Left ventricle myocardium superior (tissue), 1 donor: ENCODE measurements at regions not wholly inside any gene's neighbourhood (a gene's known extent, or its start where the extent isn't known, plus 50 kb on each side); places are given as distances from the start of the nearest gene placed in this dataset.
"Not testable (repeated sequence)": the region's sequence is repeated elsewhere in the genome, so short reads cannot be mapped to it uniquely, and the experiment has no call there.

ENCODE experiments used
- ATAC-seq: fragments of 200-7000 bp; cut with Tn5 transposase; one replicate; pipeline ENCODE4 v1.9.1; 2020; ENCODE audit warnings: mild to moderate bottlenecking, moderate library complexity
- DNase-seq: peaks from one replicate; pipeline ENCODE4 v3.0.0-alpha.2; 2020
- intact Hi-C: fragments of 100-400 bp; cut with micrococcal nuclease; formaldehyde crosslinking; loops from one replicate; pipeline ENCODE4 v1.11.0; 2022
- donor health status: DM: no; HTN: yes; CAD: no; lungs with severe emphysema.

GRCh38 chr7:26066736-26067135 lies 85.3 kb upstream of the NFE2L3 start:
- ATAC-seq (no peak), DNase-seq (no peak)
- intact Hi-C loops: no loop called here

GRCh38 chr7:26070290-26070689 lies 81.7 kb upstream of the NFE2L3 start:
- ATAC-seq (no peak), DNase-seq (no peak)
- intact Hi-C loops: no loop called here

- ATAC-seq (no peak), DNase-seq (no peak)
- intact Hi-C loops: no loop called here
These were observed 80.2 kb upstream of the NFE2L3 start for GRCh38 chr7:26071622-26072456.

GRCh38 chr7:26073041-26073440 lies 79.0 kb upstream of the NFE2L3 start:
- no peak for ATAC-seq
- intact Hi-C loops: no loop called here
- DNase-seq: no peak

- no peak for ATAC-seq
- no peak for DNase-seq
- intact Hi-C loops: no loop called here
These were observed 77.1 kb upstream of the NFE2L3 start for GRCh38 chr7:26074919-26075318.

GRCh38 chr7:26076691-26077090 lies 75.3 kb upstream of the NFE2L3 start:
- no peak for DNase-seq
- intact Hi-C loops: no loop called here

GRCh38 chr7:26078437-26079336 lies 73.3 kb upstream of the NFE2L3 start:
- intact Hi-C loops: no loop called here
- DNase-seq: peak; percentile 71
- ATAC-seq: peak; percentile 79

More at GRCh38 chr7:26076691-26077090, 75.3 kb upstream of the NFE2L3 start:
- no peak for ATAC-seq

GRCh38 chr7:26081638-26082037 lies 70.4 kb upstream of the NFE2L3 start:
- intact Hi-C loops: no loop called here
- ATAC-seq (no peak), DNase-seq (no peak)

- intact Hi-C loops: no loop called here
- ATAC-seq: no peak
- no peak for DNase-seq
These were observed 68.9 kb upstream of the NFE2L3 start for GRCh38 chr7:26083113-26083512.

GRCh38 chr7:26084418-26084817 lies 67.6 kb upstream of the NFE2L3 start:
- no peak for ATAC-seq
- no peak for DNase-seq
- intact Hi-C loops: no loop called here

- no peak for ATAC-seq
- DNase-seq: no peak
- intact Hi-C loops: no loop called here
These were observed 66.2 kb upstream of the NFE2L3 start for GRCh38 chr7:26085771-26086170.

- intact Hi-C loops: no loop called here
- no peak for DNase-seq
- no peak for ATAC-seq
These were observed 64.5 kb upstream of the NFE2L3 start for GRCh38 chr7:26087321-26088091.

- intact Hi-C loops, ATAC-seq, DNase-seq: not testable (repeated sequence)
These were observed 62.5 kb upstream of the NFE2L3 start for GRCh38 chr7:26089469-26089868.

- peak; percentile 41 for ATAC-seq
- intact Hi-C loops: loop anchor here (5.0 kb wide), 1 partner anchor 276 kb away; no protein-coding TSS in a partner anchor
- no peak for DNase-seq
These were observed 61.0 kb upstream of the NFE2L3 start for GRCh38 chr7:26090927-26091519.

- ATAC-seq: no peak
- intact Hi-C loops: loop anchor here (5.0 kb wide), 1 partner anchor 275 kb away; no protein-coding TSS in a partner anchor
- no peak for DNase-seq
These were observed 60.1 kb upstream of the NFE2L3 start for GRCh38 chr7:26091933-26092332.

- no peak for DNase-seq
- ATAC-seq: no peak
- intact Hi-C loops: loop anchor here (5.0 kb wide), 1 partner anchor 274 kb away; no protein-coding TSS in a partner anchor
These were observed 59.0 kb upstream of the NFE2L3 start for GRCh38 chr7:26093023-26093422.

GRCh38 chr7:26096136-26096535 lies 55.9 kb upstream of the NFE2L3 start:
- DNase-seq (no peak), ATAC-seq (no peak)
- intact Hi-C loops: no loop called here

- intact Hi-C loops: no loop called here
- ATAC-seq: no peak
These were observed 53.9 kb upstream of the NFE2L3 start for GRCh38 chr7:26097837-26098668.

More at GRCh38 chr7:26097837-26098668, 53.9 kb upstream of the NFE2L3 start:
- DNase-seq: no peak
